ENCODE measurements at regions not wholly inside any gene's neighbourhood (a gene's known extent, or its start where the extent isn't known, plus 50 kb on each side); places are given as distances from the start of the nearest gene placed in this dataset.

DNA sequence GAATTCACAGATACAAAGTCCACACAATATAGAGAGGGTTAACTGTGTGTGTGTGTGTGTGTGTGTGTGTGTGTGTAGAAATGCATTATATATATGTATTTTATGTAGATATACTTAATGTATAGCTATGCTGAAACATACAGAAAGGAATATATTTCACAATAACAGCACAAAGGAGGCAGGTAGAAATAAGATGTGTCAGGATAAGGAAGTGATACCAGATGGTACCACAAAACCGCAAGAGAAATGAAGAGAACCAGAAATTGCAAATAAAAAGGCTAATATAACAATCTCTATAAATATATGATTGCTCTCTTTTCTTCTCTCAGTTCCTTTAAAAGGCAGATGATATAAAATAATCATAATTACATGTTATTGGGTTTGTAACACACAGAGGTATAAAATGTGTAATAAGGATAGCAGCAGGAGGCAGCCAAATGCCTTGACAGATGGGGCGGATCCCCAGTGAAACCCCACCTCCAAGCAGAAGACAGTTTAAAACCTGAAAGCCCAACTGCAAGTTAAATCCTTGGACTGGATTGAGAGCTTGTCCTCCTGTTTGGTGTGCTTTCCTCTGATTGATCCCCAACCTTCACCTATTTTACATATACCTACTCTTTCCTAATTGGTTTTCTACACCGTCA is 365.4 kb upstream of the C16orf82 start:
- intact Hi-C loops (cut with DNase I, micrococcal nuclease), result no loop called here
- Histone ChIP-seq H3K27ac (ENCODE audit: low read depth in 1 of 2, low read length in 2 of 2) (no peak overlapping the region), H3K27me3 (ENCODE audit: control insufficient read depth in 1 of 2, insufficient read depth in 2 of 2, low read length in 2 of 2) (peaks cover 4 to 5% of the 10 kb centered on the region in 2 experiments), H3K4me1 (ENCODE audit: insufficient read depth, low read length) (no peaks in the 10 kb centered on the region), H3K36me3 (ENCODE audit: insufficient read depth, low read length) (no peaks in the 10 kb centered on the region), H3K9me3 (ENCODE audit: control insufficient read depth in 1 of 2, insufficient read depth in 1 of 2, low read length in 2 of 2) (no peaks in the 10 kb centered on the region), H3K4me3 (ENCODE audit: low read length) (no peak overlapping the region)
- no peak overlapping the region for H3K27ac Mint-ChIP-seq
- DNase-seq (no peak), ATAC-seq (ENCODE audit: poor library complexity) (no peak)
- H3K4me3 Mint-ChIP-seq, result no peak overlapping the region
- ChIA-PET CTCF (no interaction called here), POLR2A (no interaction called here)
- H3K27me3 Mint-ChIP-seq, result peaks cover 16% of the 10 kb centered on the region
- H3K4me1 Mint-ChIP-seq (ENCODE audit: low read depth), result no peaks in the 10 kb centered on the region
- H3K36me3 Mint-ChIP-seq (ENCODE audit: low read depth), result no peaks in the 10 kb centered on the region
- peaks cover 2% of the 10 kb centered on the region for H3K9me3 Mint-ChIP-seq
- no peak for TF ChIP-seq CTCF (IDR thresholded peaks at IDR 0.05)

GRCh38 chr16:26705346-26705745 is 361.4 kb upstream of the C16orf82 start:
- H3K4me3 ChIP-seq (ENCODE audit: low read length), result no peak overlapping the region
- H3K9me3 ChIP-seq (ENCODE audit: control insufficient read depth in 1 of 2, insufficient read depth in 1 of 2, low read length in 2 of 2), result peaks cover 0 to 3% of the 10 kb centered on the region in 2 experiments
- peaks cover 0 to 4% of the 10 kb centered on the region in 2 experiments for H3K27me3 ChIP-seq (ENCODE audit: control insufficient read depth in 1 of 2, insufficient read depth in 2 of 2, low read length in 2 of 2)
- H3K4me3 Mint-ChIP-seq, result no peak overlapping the region
- ATAC-seq (ENCODE audit: poor library complexity), result no peak
- DNase-seq, result no peak
- no peaks in the 10 kb centered on the region for H3K9me3 Mint-ChIP-seq
- H3K27ac ChIP-seq (ENCODE audit: low read depth in 1 of 2, low read length in 2 of 2), result no peak overlapping the region
- H3K36me3 Mint-ChIP-seq (ENCODE audit: low read depth), result no peaks in the 10 kb centered on the region
- no peaks in the 10 kb centered on the region for H3K36me3 ChIP-seq (ENCODE audit: insufficient read depth, low read length)
- H3K27me3 Mint-ChIP-seq, result no peaks in the 10 kb centered on the region
- H3K4me1 ChIP-seq (ENCODE audit: insufficient read depth, low read length), result no peaks in the 10 kb centered on the region
- ChIA-PET POLR2A (no interaction called here), CTCF (no interaction called here)
- no peak overlapping the region for H3K27ac Mint-ChIP-seq
- no peaks in the 10 kb centered on the region for H3K4me1 Mint-ChIP-seq (ENCODE audit: low read depth)
- TF ChIP-seq CTCF (IDR thresholded peaks at IDR 0.05), result no peak
- intact Hi-C loops (cut with DNase I, micrococcal nuclease), result no loop called here

GRCh38 chr16:26708428-26708827 is 358.3 kb upstream of the C16orf82 start:
- H3K4me1 ChIP-seq (ENCODE audit: insufficient read depth, low read length), result no peaks in the 10 kb centered on the region
- Mint-ChIP-seq H3K4me1 (ENCODE audit: low read depth) (no peaks in the 10 kb centered on the region), H3K27me3 (no peaks in the 10 kb centered on the region), H3K36me3 (ENCODE audit: low read depth) (no peaks in the 10 kb centered on the region), H3K4me3 (no peak overlapping the region), H3K27ac (no peak overlapping the region), H3K9me3 (no peaks in the 10 kb centered on the region)
- no peak overlapping the region for H3K27ac ChIP-seq (ENCODE audit: low read depth in 1 of 2, low read length in 2 of 2)
- no peaks in the 10 kb centered on the region for H3K36me3 ChIP-seq (ENCODE audit: insufficient read depth, low read length)
- H3K9me3 ChIP-seq (ENCODE audit: control insufficient read depth in 1 of 2, insufficient read depth in 1 of 2, low read length in 2 of 2), result peaks cover 0 to 3% of the 10 kb centered on the region in 2 experiments
- no peaks in the 10 kb centered on the region for H3K27me3 ChIP-seq (ENCODE audit: control insufficient read depth in 1 of 2, insufficient read depth in 2 of 2, low read length in 2 of 2)
- CTCF ChIA-PET, result interaction anchor here (1.1 kb wide), 1 partner anchor 9 kb away, joined by 3 read pairs; no protein-coding TSS in a partner anchor
- ATAC-seq (ENCODE audit: poor library complexity), result no peak
- DNase-seq, result no peak
- no peak for TF ChIP-seq CTCF (IDR thresholded peaks at IDR 0.05)
- POLR2A ChIA-PET, result no interaction called here
- H3K4me3 ChIP-seq (ENCODE audit: low read length), result no peak overlapping the region
- intact Hi-C loops (cut with DNase I, micrococcal nuclease), result no loop called here
